HG03460 (cell line): ENCODE measurements at regions not wholly inside any gene's neighbourhood (a gene's known extent, or its start where the extent isn't known, plus 50 kb on each side); places are given as distances from the start of the nearest gene placed in this dataset.

Experiments used
- ATAC-seq: cut with Tn5 transposase; IDR thresholded peaks from one replicate; pipeline ENCODE4 v1.9.1; 2021; ENCODE audit not compliant: unreplicated experiment

- no peak for ATAC-seq
These were observed 374.6 kb upstream of the ESRRG start for GRCh38 chr1:217097819-217098218.

- ATAC-seq = no peak
These were observed 373.0 kb upstream of the ESRRG start for GRCh38 chr1:217096200-217096599.

GRCh38 chr1:217095050-217095622 lies 371.9 kb upstream of the ESRRG start:
- no peak for ATAC-seq

- no peak for ATAC-seq
These were observed 368.3 kb upstream of the ESRRG start for GRCh38 chr1:217091561-217091960.

- no peak for ATAC-seq
These were observed 367.1 kb upstream of the ESRRG start for GRCh38 chr1:217090060-217090911.

- ATAC-seq = no peak
These were observed 366.3 kb upstream of the ESRRG start for GRCh38 chr1:217089361-217090014.

- ATAC-seq = no peak
These were observed 365.5 kb upstream of the ESRRG start for GRCh38 chr1:217088521-217089284.

GRCh38 chr1:217088011-217088410 lies 364.8 kb upstream of the ESRRG start:
- no peak for ATAC-seq

- ATAC-seq = no peak
These were observed 356.4 kb upstream of the ESRRG start for GRCh38 chr1:217079584-217079983.

GRCh38 chr1:217078959-217079358 lies 355.7 kb upstream of the ESRRG start:
- ATAC-seq = no peak

- ATAC-seq = no peak
These were observed 355.0 kb upstream of the ESRRG start for GRCh38 chr1:217078078-217078690.

- ATAC-seq = no peak
These were observed 354.2 kb upstream of the ESRRG start for GRCh38 chr1:217077426-217077825.

GRCh38 chr1:217076902-217077301 lies 353.7 kb upstream of the ESRRG start:
- no peak for ATAC-seq

GRCh38 chr1:217072926-217073325 lies 349.7 kb upstream of the ESRRG start:
- ATAC-seq = no peak

- ATAC-seq = no peak
These were observed 344.4 kb upstream of the ESRRG start for GRCh38 chr1:217067642-217068041.

- ATAC-seq = no peak
These were observed 343.6 kb upstream of the ESRRG start for GRCh38 chr1:217066794-217067193.

- ATAC-seq = no peak
These were observed 340.1 kb upstream of the ESRRG start for GRCh38 chr1:217063172-217063908.

- ATAC-seq = no peak
These were observed 339.4 kb upstream of the ESRRG start for GRCh38 chr1:217062586-217062985.

- ATAC-seq = no peak
These were observed 336.2 kb upstream of the ESRRG start for GRCh38 chr1:217059401-217059800.

- ATAC-seq = no peak
These were observed 330.4 kb upstream of the ESRRG start for GRCh38 chr1:217053676-217054075.
